ENCODE measurements at regions not wholly inside any gene's neighbourhood (a gene's known extent, or its start where the extent isn't known, plus 50 kb on each side); places are given as distances from the start of the nearest gene placed in this dataset.

GRCh38 chr17:79537061-79537460 lies 73.8 kb downstream of the RBFOX3 start:
- dilution Hi-C loops (cut with MboI; ENCODE audit: extremely low pct_ligation_motif_present, low sequenced_read_pairs) = no loop called here
- TF ChIP-seq EZH2 (IDR thresholded peaks at IDR 0.05; ENCODE audit: low read length) (no peak), CTCF (optimal IDR thresholded peaks at IDR 0.05 in 1 of 3, IDR thresholded peaks at IDR 0.05 in 1 of 3, conservative IDR thresholded peaks at IDR 0.05 in 1 of 3; ENCODE audit: extremely low read depth in 1 of 3, insufficient read depth in 2 of 3, low read length in 3 of 3) (no peak)
- FAIRE-seq (no peak), DNase-seq (ENCODE audit: low read depth, low spot score) (no peak)
- H3K4me3 ChIP-seq (ENCODE audit: control insufficient read depth in 2 of 3, extremely low read depth in 1 of 3, insufficient read depth in 2 of 3, low read depth in 1 of 3, low read length in 3 of 3) = no peak overlapping the region
- H3K9me3 ChIP-seq (ENCODE audit: control insufficient read depth, low read depth, low read length) = no peaks in the 10 kb centered on the region
- no peak overlapping the region for H2AFZ ChIP-seq (ENCODE audit: control insufficient read depth, low read length)
- H3K9me1 ChIP-seq (ENCODE audit: control insufficient read depth, extremely low read depth, insufficient read depth, low read length) = no peaks in the 10 kb centered on the region
- no peaks in the 10 kb centered on the region for H3K79me2 ChIP-seq (ENCODE audit: control insufficient read depth, insufficient read depth, low read length)
- no peak overlapping the region for H3K9ac ChIP-seq (ENCODE audit: control insufficient read depth, extremely low read depth, insufficient read depth, low read length)
- no peaks in the 10 kb centered on the region for H3K36me3 ChIP-seq (ENCODE audit: control insufficient read depth in 2 of 2, extremely low read depth in 1 of 2, insufficient read depth in 2 of 2, low read length in 2 of 2)
- H3K27ac ChIP-seq (ENCODE audit: control insufficient read depth, insufficient read depth, low read length) = no peak overlapping the region
- no peaks in the 10 kb centered on the region for H4K20me1 ChIP-seq (ENCODE audit: control insufficient read depth, extremely low read depth, insufficient read depth, low read length)
- H3K4me1 ChIP-seq (ENCODE audit: control insufficient read depth, extremely low read depth, insufficient read depth, low read length) = no peaks in the 10 kb centered on the region
- H3K27me3 ChIP-seq (ENCODE audit: control insufficient read depth, extremely low read depth, insufficient read depth, low read length) = peaks cover 8% of the 10 kb centered on the region
- no peak overlapping the region for H3K4me2 ChIP-seq (ENCODE audit: control insufficient read depth, extremely low read depth, insufficient read depth, low read depth, low read length)

GRCh38 chr17:79536212-79536840 lies 74.5 kb downstream of the RBFOX3 start:
- H3K9me1 ChIP-seq (ENCODE audit: control insufficient read depth, extremely low read depth, insufficient read depth, low read length) = no peaks in the 10 kb centered on the region
- DNase-seq (ENCODE audit: low read depth, low spot score) (no peak), FAIRE-seq (no peak)
- H3K27me3 ChIP-seq (ENCODE audit: control insufficient read depth, extremely low read depth, insufficient read depth, low read length) = peaks cover 9% of the 10 kb centered on the region
- dilution Hi-C loops (cut with MboI; ENCODE audit: extremely low pct_ligation_motif_present, low sequenced_read_pairs) = no loop called here
- TF ChIP-seq EZH2 (IDR thresholded peaks at IDR 0.05; ENCODE audit: low read length) (no peak), CTCF (optimal IDR thresholded peaks at IDR 0.05 in 1 of 3, IDR thresholded peaks at IDR 0.05 in 1 of 3, conservative IDR thresholded peaks at IDR 0.05 in 1 of 3; ENCODE audit: extremely low read depth in 1 of 3, insufficient read depth in 2 of 3, low read length in 3 of 3) (no peak)
- no peak overlapping the region for H3K9ac ChIP-seq (ENCODE audit: control insufficient read depth, extremely low read depth, insufficient read depth, low read length)
- H3K27ac ChIP-seq (ENCODE audit: control insufficient read depth, insufficient read depth, low read length) = no peak overlapping the region
- no peaks in the 10 kb centered on the region for H4K20me1 ChIP-seq (ENCODE audit: control insufficient read depth, extremely low read depth, insufficient read depth, low read length)
- H3K4me3 ChIP-seq (ENCODE audit: control insufficient read depth in 2 of 3, extremely low read depth in 1 of 3, insufficient read depth in 2 of 3, low read depth in 1 of 3, low read length in 3 of 3) = no peak overlapping the region
- H3K4me1 ChIP-seq (ENCODE audit: control insufficient read depth, extremely low read depth, insufficient read depth, low read length) = no peaks in the 10 kb centered on the region
- H3K79me2 ChIP-seq (ENCODE audit: control insufficient read depth, insufficient read depth, low read length) = no peaks in the 10 kb centered on the region
- no peak overlapping the region for H2AFZ ChIP-seq (ENCODE audit: control insufficient read depth, low read length)
- H3K9me3 ChIP-seq (ENCODE audit: control insufficient read depth, low read depth, low read length) = no peaks in the 10 kb centered on the region
- H3K4me2 ChIP-seq (ENCODE audit: control insufficient read depth, extremely low read depth, insufficient read depth, low read depth, low read length) = no peak overlapping the region
- no peaks in the 10 kb centered on the region for H3K36me3 ChIP-seq (ENCODE audit: control insufficient read depth in 2 of 2, extremely low read depth in 1 of 2, insufficient read depth in 2 of 2, low read length in 2 of 2)

All from keratinocyte (primary cell).